NCI-H146 (cell line): ENCODE measurements at regions not wholly inside any gene's neighbourhood (a gene's known extent, or its start where the extent isn't known, plus 50 kb on each side); places are given as distances from the start of the nearest gene placed in this dataset.

ENCODE experiments used
- DNase-seq: peaks from one replicate; lab custom pipeline; 2025; lab: John Stamatoyannopoulos, UW

- DNase-seq = no peak
Observed at GRCh38 chr4:163582703-163583102, 88.2 kb downstream of the TMA16 start.

- DNase-seq = no peak
Observed at GRCh38 chr4:163587867-163588266, 93.4 kb downstream of the TMA16 start.

DNA sequence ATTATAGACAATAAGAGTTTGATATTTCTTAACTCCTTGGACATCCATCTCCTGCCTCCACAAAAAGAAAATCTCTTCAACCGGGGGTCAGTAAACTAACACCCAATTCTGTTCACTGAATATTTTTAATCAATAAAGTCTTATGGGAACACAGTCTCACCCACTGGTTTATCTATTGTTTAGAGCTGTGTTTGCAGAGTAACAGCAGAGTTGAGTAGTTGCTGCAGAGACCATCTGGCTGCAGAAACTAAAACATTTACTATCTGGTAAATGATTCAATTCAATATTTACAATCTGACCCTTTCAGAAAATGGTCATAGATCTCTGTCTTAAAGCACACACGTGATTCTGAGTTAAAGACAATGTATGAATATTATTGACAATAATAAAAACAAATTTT lies 94.0 kb downstream of the TMA16 start:
- peak; percentile 21 for DNase-seq

- no peak for DNase-seq
Observed at GRCh38 chr4:163590103-163590502, 95.6 kb downstream of the TMA16 start.

DNA sequence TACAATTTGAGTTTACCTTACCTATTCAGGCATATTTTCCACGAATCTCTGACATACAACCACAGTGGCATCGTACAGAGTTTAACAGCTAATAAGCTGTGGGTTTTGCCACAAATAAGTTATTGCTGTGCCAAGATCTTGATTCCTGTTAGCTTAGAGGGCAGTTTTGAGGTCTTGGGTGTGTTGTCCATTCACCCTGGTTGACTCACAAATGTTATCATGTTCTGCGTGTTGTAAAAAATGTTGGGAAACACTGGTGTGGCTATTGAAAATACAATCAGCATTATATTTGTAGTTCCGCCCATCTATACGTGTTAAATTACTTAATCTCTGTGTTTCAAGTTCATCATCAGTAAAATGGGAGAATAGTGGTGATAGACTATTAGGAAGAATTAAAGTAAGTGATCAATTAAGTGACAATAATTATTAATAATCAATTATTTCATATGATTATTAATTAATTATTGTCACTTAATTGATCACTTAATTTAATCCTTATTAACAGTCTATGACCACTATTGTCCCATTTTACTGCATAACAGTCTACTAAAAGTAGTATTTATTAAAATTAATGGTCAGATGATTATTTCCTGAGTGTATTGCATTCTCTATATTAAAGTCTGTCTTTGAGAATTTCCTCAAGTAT lies 96.3 kb downstream of the TMA16 start:
- no peak for DNase-seq

DNA sequence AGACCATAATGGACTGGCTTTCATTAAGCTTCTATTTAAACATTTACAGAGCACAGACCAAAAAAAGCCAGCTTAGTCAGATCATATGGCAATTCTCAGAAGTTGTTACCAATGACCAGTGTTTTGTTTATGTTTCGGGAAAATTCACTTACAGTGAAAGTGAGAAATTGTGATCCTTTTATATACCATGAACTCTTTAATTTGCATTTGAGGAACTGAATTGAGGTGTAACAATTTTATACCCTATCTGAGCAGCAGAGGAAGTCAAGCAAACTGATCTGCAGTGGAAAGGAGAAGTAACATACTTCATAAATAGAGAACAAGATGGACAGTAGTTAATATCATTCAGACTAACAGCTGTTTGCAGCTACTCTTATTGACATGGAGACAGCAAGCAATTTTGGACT lies 97.1 kb downstream of the TMA16 start:
- DNase-seq = no peak

GRCh38 chr4:163592212-163592611 lies 97.7 kb downstream of the TMA16 start:
- DNase-seq = peak; percentile 47

GRCh38 chr4:163595580-163595979 lies 101.1 kb downstream of the TMA16 start:
- DNase-seq = no peak

DNA sequence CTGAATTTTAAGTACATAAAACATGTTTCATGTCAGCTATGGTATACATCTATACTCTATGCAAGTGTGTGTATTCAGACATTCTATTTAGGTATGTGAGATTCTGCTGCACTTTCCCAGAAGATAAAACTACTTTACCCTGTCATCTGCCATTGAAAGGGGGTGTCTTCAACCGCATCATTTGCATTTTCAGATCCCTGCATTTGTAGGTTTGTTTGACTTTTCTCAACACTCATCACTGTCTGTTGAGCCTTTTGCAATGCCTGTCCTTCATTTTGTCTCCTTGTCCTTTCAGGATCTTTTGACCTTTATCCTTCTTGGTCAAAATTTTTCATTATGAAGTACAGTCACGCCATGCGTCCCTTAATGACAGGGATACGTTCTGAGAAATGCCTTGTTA lies 103.5 kb downstream of the TMA16 start:
- DNase-seq = no peak

DNA sequence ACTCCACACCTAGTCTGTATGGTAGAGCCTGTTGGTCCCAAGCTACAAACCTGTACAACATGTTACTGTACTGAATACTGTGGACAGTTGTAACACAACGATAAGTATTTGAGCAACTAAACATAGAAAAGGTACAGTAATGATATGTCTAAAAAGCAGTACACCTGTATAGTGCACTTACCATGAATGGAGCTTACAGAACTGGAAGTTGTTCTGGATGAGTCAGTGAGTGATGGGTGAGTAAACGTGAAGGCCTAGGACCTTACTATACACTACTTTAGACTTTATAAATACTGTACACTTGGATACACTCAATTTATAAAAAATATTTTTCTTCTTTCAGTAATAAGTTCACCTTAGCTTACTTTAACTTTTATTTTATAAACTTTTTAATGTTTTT lies 104.0 kb downstream of the TMA16 start:
- no peak for DNase-seq

DNA sequence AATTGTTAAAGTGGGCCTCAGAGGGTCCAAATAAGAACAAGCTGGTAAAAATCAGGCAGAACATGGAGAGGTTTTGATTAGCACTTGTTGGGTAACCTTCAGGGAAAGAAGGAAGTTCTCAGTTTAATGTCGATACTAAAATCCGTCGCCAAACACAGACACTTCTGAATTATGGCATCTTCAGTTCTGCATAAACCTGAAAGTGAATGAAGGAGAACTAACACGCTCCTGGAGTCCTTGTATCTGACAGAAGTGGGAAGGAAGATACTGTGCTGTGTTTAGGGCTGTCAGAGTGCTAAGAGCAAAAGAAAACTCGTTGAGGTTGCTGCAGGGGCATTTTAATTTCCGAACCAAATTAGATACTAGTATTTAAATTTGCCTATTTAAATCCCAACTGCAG lies 106.2 kb downstream of the TMA16 start:
- DNase-seq = no peak

DNA sequence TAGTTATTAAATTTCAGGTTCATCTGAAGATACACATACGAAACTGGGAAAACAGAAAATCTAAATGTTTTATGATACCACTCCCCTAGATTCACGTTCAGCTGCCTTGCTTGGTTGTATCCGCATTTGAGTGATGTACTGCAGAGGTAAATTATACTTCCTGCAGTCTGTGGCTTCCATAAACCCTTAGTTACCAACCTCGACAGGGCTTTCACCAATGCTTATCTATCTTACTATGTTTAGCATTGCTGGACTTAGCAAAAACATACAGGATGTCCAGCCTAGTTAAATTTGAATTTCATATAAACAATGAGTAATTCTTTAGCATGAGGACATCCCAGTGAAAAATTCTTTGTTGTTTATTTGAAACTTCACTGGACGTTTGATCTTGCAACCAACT lies 108.8 kb downstream of the TMA16 start:
- DNase-seq = no peak

- DNase-seq = no peak
Observed at GRCh38 chr4:163606896-163607691, 112.6 kb downstream of the TMA16 start.

- no peak for DNase-seq
Observed at GRCh38 chr4:163609019-163609418, 114.5 kb downstream of the TMA16 start.

GRCh38 chr4:163610648-163611047 lies 116.2 kb downstream of the TMA16 start:
- no peak for DNase-seq

DNA sequence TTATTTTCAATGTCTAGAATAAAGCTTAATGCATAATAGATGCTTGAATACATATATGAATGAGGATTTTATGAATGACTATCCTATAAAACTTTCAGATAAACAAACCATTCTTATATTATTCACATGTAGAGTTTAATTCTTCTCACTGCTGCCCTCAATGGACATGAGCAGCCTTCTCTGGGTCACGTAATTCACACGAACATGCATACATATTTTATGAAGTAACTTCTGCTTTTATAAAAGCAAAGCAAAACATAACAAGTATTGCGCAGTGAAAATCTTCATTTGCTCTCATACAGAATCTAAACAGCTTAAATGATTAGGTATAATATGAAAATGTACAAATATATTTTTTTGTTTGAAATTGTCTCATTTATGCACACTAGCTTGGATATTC lies 116.7 kb downstream of the TMA16 start:
- no peak for DNase-seq

DNA sequence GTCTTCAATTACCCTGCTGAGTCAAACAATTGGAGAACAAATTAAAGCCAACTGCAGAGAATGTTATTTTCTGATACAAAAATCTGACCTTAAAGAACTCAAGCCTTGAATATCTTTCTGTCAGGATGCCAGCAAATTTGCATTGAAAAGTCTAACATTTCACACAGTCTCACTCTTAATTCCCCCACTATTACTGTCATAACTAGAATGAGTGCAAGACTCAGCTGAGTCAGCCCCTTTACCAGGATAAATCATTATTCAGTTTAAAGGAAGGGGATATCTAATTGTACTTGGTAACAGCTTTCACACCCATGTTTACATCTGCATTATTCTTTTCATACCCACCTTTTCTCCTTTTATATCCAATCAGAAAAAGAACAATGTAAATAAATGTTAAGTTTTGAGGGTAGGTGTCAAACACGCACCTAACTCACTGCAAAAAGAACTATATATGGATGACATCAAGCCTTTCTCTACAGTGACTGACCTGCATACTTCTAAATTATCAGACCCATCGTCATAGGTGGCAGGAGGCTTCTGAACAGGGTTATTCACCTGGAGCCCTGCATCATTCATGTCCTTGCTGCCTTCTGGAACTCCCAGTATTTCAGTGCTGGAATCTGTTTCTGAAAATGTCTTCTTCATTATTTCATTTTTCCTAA lies 117.4 kb downstream of the TMA16 start:
- DNase-seq = no peak

DNA sequence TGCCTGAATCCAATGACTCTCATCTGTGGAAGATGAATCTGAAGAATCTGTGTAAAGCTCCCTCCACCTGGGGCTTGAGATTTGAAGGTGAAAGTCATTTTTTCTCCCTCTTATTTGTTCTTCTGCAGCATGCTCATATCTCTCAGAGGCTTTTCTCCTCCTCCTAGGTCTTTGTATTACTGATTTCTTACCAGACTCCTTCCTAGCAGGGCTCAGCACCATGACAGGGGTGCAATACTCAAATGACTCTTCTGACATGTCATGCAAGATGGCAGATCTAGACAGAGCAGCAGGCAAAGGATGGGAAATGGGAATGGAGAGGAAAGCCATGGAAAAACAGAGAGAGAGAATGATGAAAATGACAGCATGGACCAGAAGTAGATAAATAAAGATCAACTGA lies 118.3 kb downstream of the TMA16 start:
- no peak for DNase-seq

- DNase-seq = no peak
Observed at GRCh38 chr4:163613383-163613782, 118.9 kb downstream of the TMA16 start.

DNA sequence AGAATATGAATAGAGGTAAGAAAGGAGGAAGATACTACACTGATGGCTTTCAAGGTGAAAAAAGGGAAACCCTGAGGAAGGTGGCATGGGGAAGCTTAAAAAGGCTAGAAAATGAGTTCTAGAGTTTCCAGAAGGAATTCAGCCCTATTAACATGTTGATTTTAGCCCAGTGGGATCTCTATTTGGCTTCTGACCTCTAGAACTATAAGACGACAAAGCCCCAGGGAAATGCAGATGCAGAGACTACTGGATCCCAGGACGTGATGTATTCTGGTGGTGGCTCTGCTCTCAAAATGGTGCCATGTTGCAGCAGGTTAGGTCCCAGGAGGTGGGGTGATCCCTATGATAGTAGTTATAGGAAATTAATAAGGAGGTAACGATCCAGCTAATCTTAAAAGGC lies 120.4 kb downstream of the TMA16 start:
- DNase-seq = no peak

GRCh38 chr4:163618845-163619244 lies 124.4 kb downstream of the TMA16 start:
- DNase-seq = no peak

- DNase-seq = no peak
Observed at GRCh38 chr4:163620738-163621137, 126.2 kb downstream of the TMA16 start.

- no peak for DNase-seq
Observed at GRCh38 chr4:163621821-163622220, 127.3 kb downstream of the TMA16 start.
